Renal pelvis (tissue), 1 donor: ENCODE measurements at regions not wholly inside any gene's neighbourhood (a gene's known extent, or its start where the extent isn't known, plus 50 kb on each side); places are given as distances from the start of the nearest gene placed in this dataset.

Experiments used
- DNase-seq: peaks from one replicate; pipeline ENCODE4 v3.0.0-alpha.2; 2013

- DNase-seq = no peak
Measured at GRCh38 chr6:168384045-168385036, 56.6 kb upstream of the SMOC2 start.

GRCh38 chr6:168385037-168385759, 55.8 kb upstream of the SMOC2 start:
- DNase-seq = no peak

- DNase-seq = no peak
Measured at GRCh38 chr6:168385858-168386735, 54.9 kb upstream of the SMOC2 start.

- DNase-seq = no peak
Measured at GRCh38 chr6:168386973-168387372, 54.0 kb upstream of the SMOC2 start.

- DNase-seq = no peak
Measured at GRCh38 chr6:168387426-168387825, 53.6 kb upstream of the SMOC2 start.

GRCh38 chr6:168387911-168388310, 53.1 kb upstream of the SMOC2 start:
- no peak for DNase-seq

- DNase-seq = no peak
Measured at GRCh38 chr6:168388641-168389633, 52.0 kb upstream of the SMOC2 start.

GRCh38 chr6:168390749-168391420, 50.1 kb upstream of the SMOC2 start:
- DNase-seq = no peak
